ENCODE measurements at regions not wholly inside any gene's neighbourhood (a gene's known extent, or its start where the extent isn't known, plus 50 kb on each side); places are given as distances from the start of the nearest gene placed in this dataset.
"Not testable (repeated sequence)": the region's sequence is repeated elsewhere in the genome, so short reads cannot be mapped to it uniquely, and the experiment has no call there.

- Histone ChIP-seq H3K27me3 (ENCODE audit: control insufficient read depth in 1 of 2, insufficient read depth in 2 of 2, low read length in 2 of 2) (no peaks in the 10 kb centered on the region), H3K4me1 (ENCODE audit: control insufficient read depth in 2 of 2, insufficient read depth in 2 of 2, low read length in 1 of 2) (no peaks in the 10 kb centered on the region), H3K4me3 (ENCODE audit: low read depth in 1 of 2, low read length in 2 of 2) (no peak overlapping the region), H3K9me3 (ENCODE audit: control insufficient read depth in 2 of 2, insufficient read depth in 1 of 2, low read depth in 1 of 2, low read length in 1 of 2) (no peaks in the 10 kb centered on the region), H3K27ac (ENCODE audit: low read depth in 2 of 2, low read length in 1 of 2) (no peak overlapping the region), H3K36me3 (ENCODE audit: control insufficient read depth in 2 of 2, insufficient read depth in 2 of 2, low read length in 1 of 2) (no peaks in the 10 kb centered on the region)
- 86 to 94% methylated on average over 2 of the region's 2 CpGs for WGBS, 2 donors
Measured at GRCh38 chr14:43674273-43674672, 832.8 kb downstream of the FSCB start.

- Histone ChIP-seq H3K36me3 (ENCODE audit: control insufficient read depth in 2 of 2, insufficient read depth in 2 of 2, low read length in 1 of 2) (no peaks in the 10 kb centered on the region), H3K27me3 (ENCODE audit: control insufficient read depth in 1 of 2, insufficient read depth in 2 of 2, low read length in 2 of 2) (no peaks in the 10 kb centered on the region), H3K9me3 (ENCODE audit: control insufficient read depth in 2 of 2, insufficient read depth in 1 of 2, low read depth in 1 of 2, low read length in 1 of 2) (no peaks in the 10 kb centered on the region), H3K27ac (ENCODE audit: low read depth in 2 of 2, low read length in 1 of 2) (no peak overlapping the region), H3K4me1 (ENCODE audit: control insufficient read depth in 2 of 2, insufficient read depth in 2 of 2, low read length in 1 of 2) (no peaks in the 10 kb centered on the region), H3K4me3 (ENCODE audit: low read depth in 1 of 2, low read length in 2 of 2) (no peak overlapping the region)
- WGBS, 2 donors: 76 to 77% methylated on average over 3 of the region's 3 CpGs
Measured at GRCh38 chr14:43671716-43672485, 835.2 kb downstream of the FSCB start.

- 37 to 44% methylated on average over 1 of the region's 1 CpG for WGBS, 2 donors
- no peaks in the 10 kb centered on the region for H3K27me3 ChIP-seq (ENCODE audit: control insufficient read depth in 1 of 2, insufficient read depth in 2 of 2, low read length in 2 of 2)
- no peaks in the 10 kb centered on the region for H3K36me3 ChIP-seq (ENCODE audit: control insufficient read depth in 2 of 2, insufficient read depth in 2 of 2, low read length in 1 of 2)
- H3K4me3 ChIP-seq (ENCODE audit: low read depth in 1 of 2, low read length in 2 of 2): no peak overlapping the region
- H3K27ac ChIP-seq (ENCODE audit: low read depth in 2 of 2, low read length in 1 of 2): no peak overlapping the region
- H3K9me3 ChIP-seq (ENCODE audit: control insufficient read depth in 2 of 2, insufficient read depth in 1 of 2, low read depth in 1 of 2, low read length in 1 of 2): peaks cover 2 to 12% of the 10 kb centered on the region in 2 donors
- H3K4me1 ChIP-seq (ENCODE audit: control insufficient read depth in 2 of 2, insufficient read depth in 2 of 2, low read length in 1 of 2): no peaks in the 10 kb centered on the region
Measured at GRCh38 chr14:43669355-43669754, 837.7 kb downstream of the FSCB start.

- WGBS, 2 donors: 80 to 83% methylated on average over 9 of the region's 9 CpGs
- Histone ChIP-seq H3K4me3 (ENCODE audit: low read depth in 1 of 2, low read length in 2 of 2) (no peak overlapping the region), H3K27ac (ENCODE audit: low read depth in 2 of 2, low read length in 1 of 2) (no peak overlapping the region), H3K27me3 (ENCODE audit: control insufficient read depth in 1 of 2, insufficient read depth in 2 of 2, low read length in 2 of 2) (no peaks in the 10 kb centered on the region), H3K36me3 (ENCODE audit: control insufficient read depth in 2 of 2, insufficient read depth in 2 of 2, low read length in 1 of 2) (no peaks in the 10 kb centered on the region), H3K9me3 (ENCODE audit: control insufficient read depth in 2 of 2, insufficient read depth in 1 of 2, low read depth in 1 of 2, low read length in 1 of 2) (peaks cover 2 to 12% of the 10 kb centered on the region in 2 donors), H3K4me1 (ENCODE audit: control insufficient read depth in 2 of 2, insufficient read depth in 2 of 2, low read length in 1 of 2) (no peaks in the 10 kb centered on the region)
Measured at GRCh38 chr14:43665570-43666267, 841.4 kb downstream of the FSCB start.

- H3K4me3 ChIP-seq (ENCODE audit: low read depth in 1 of 2, low read length in 2 of 2); H3K27ac ChIP-seq (ENCODE audit: low read depth in 2 of 2, low read length in 1 of 2); H3K4me1 ChIP-seq (ENCODE audit: control insufficient read depth in 2 of 2, insufficient read depth in 2 of 2, low read length in 1 of 2); H3K36me3 ChIP-seq (ENCODE audit: control insufficient read depth in 2 of 2, insufficient read depth in 2 of 2, low read length in 1 of 2); H3K9me3 ChIP-seq (ENCODE audit: control insufficient read depth in 2 of 2, insufficient read depth in 1 of 2, low read depth in 1 of 2, low read length in 1 of 2); H3K27me3 ChIP-seq (ENCODE audit: control insufficient read depth in 1 of 2, insufficient read depth in 2 of 2, low read length in 2 of 2): not testable (repeated sequence)
- WGBS, 2 donors: 87% methylated on average over 2 of the region's 2 CpGs
Measured at GRCh38 chr14:43655194-43655593, 851.9 kb downstream of the FSCB start.

- Histone ChIP-seq H3K27me3 (ENCODE audit: control insufficient read depth in 1 of 2, insufficient read depth in 2 of 2, low read length in 2 of 2) (no peaks in the 10 kb centered on the region), H3K27ac (ENCODE audit: low read depth in 2 of 2, low read length in 1 of 2) (no peak overlapping the region), H3K4me3 (ENCODE audit: low read depth in 1 of 2, low read length in 2 of 2) (no peak overlapping the region), H3K9me3 (ENCODE audit: control insufficient read depth in 2 of 2, insufficient read depth in 1 of 2, low read depth in 1 of 2, low read length in 1 of 2) (peaks cover 0 to 6% of the 10 kb centered on the region in 2 donors), H3K4me1 (ENCODE audit: control insufficient read depth in 2 of 2, insufficient read depth in 2 of 2, low read length in 1 of 2) (no peaks in the 10 kb centered on the region), H3K36me3 (ENCODE audit: control insufficient read depth in 2 of 2, insufficient read depth in 2 of 2, low read length in 1 of 2) (no peaks in the 10 kb centered on the region)
- 82 to 85% methylated on average over 1 of the region's 1 CpG for WGBS, 2 donors
Measured at GRCh38 chr14:43651896-43652295, 855.2 kb downstream of the FSCB start.

GRCh38 chr14:43651185-43651787 is 855.8 kb downstream of the FSCB start:
- no peaks in the 10 kb centered on the region for H3K4me1 ChIP-seq (ENCODE audit: control insufficient read depth in 2 of 2, insufficient read depth in 2 of 2, low read length in 1 of 2)
- H3K27me3 ChIP-seq (ENCODE audit: control insufficient read depth in 1 of 2, insufficient read depth in 2 of 2, low read length in 2 of 2): no peaks in the 10 kb centered on the region
- WGBS, 2 donors: 58 to 63% methylated on average over 4 of the region's 4 CpGs
- H3K9me3 ChIP-seq (ENCODE audit: control insufficient read depth in 2 of 2, insufficient read depth in 1 of 2, low read depth in 1 of 2, low read length in 1 of 2): peaks cover 0 to 6% of the 10 kb centered on the region in 2 donors
- no peak overlapping the region for H3K4me3 ChIP-seq (ENCODE audit: low read depth in 1 of 2, low read length in 2 of 2)
- H3K36me3 ChIP-seq (ENCODE audit: control insufficient read depth in 2 of 2, insufficient read depth in 2 of 2, low read length in 1 of 2): no peaks in the 10 kb centered on the region
- H3K27ac ChIP-seq (ENCODE audit: low read depth in 2 of 2, low read length in 1 of 2): no peak overlapping the region

- Histone ChIP-seq H3K27ac (ENCODE audit: low read depth in 2 of 2, low read length in 1 of 2) (no peak overlapping the region), H3K9me3 (ENCODE audit: control insufficient read depth in 2 of 2, insufficient read depth in 1 of 2, low read depth in 1 of 2, low read length in 1 of 2) (peaks cover 0 to 6% of the 10 kb centered on the region in 2 donors), H3K27me3 (ENCODE audit: control insufficient read depth in 1 of 2, insufficient read depth in 2 of 2, low read length in 2 of 2) (no peaks in the 10 kb centered on the region), H3K36me3 (ENCODE audit: control insufficient read depth in 2 of 2, insufficient read depth in 2 of 2, low read length in 1 of 2) (no peaks in the 10 kb centered on the region), H3K4me3 (ENCODE audit: low read depth in 1 of 2, low read length in 2 of 2) (no peak overlapping the region), H3K4me1 (ENCODE audit: control insufficient read depth in 2 of 2, insufficient read depth in 2 of 2, low read length in 1 of 2) (no peaks in the 10 kb centered on the region)
Measured at GRCh38 chr14:43649508-43649907, 857.6 kb downstream of the FSCB start.

- no peak overlapping the region for H3K27ac ChIP-seq (ENCODE audit: low read depth in 2 of 2, low read length in 1 of 2)
- 69 to 87% methylated on average over 4 of the region's 4 CpGs for WGBS, 2 donors
- H3K4me1 ChIP-seq (ENCODE audit: control insufficient read depth in 2 of 2, insufficient read depth in 2 of 2, low read length in 1 of 2): no peaks in the 10 kb centered on the region
- peaks cover 0 to 6% of the 10 kb centered on the region in 2 donors for H3K9me3 ChIP-seq (ENCODE audit: control insufficient read depth in 2 of 2, insufficient read depth in 1 of 2, low read depth in 1 of 2, low read length in 1 of 2)
- no peaks in the 10 kb centered on the region for H3K36me3 ChIP-seq (ENCODE audit: control insufficient read depth in 2 of 2, insufficient read depth in 2 of 2, low read length in 1 of 2)
- H3K4me3 ChIP-seq (ENCODE audit: low read depth in 1 of 2, low read length in 2 of 2): no peak overlapping the region
- H3K27me3 ChIP-seq (ENCODE audit: control insufficient read depth in 1 of 2, insufficient read depth in 2 of 2, low read length in 2 of 2): no peaks in the 10 kb centered on the region
Measured at GRCh38 chr14:43647302-43647701, 859.8 kb downstream of the FSCB start.

Measured in esophagus (tissue), 2 donors.